H1 (cell line): ENCODE measurements at regions not wholly inside any gene's neighbourhood (a gene's known extent, or its start where the extent isn't known, plus 50 kb on each side); places are given as distances from the start of the nearest gene placed in this dataset.

ENCODE experiments used
- CEBPB ChIP-seq: IDR thresholded peaks from 2 replicates; pipeline ENCODE4 v1.6.1; 2012; ENCODE audit warnings: low read depth, low read length
- EZH2 ChIP-seq: fragments of 200-600 bp; sonication (generic); IDR thresholded peaks from 2 replicates; pipeline ENCODE4 v1.7.1; 2012; ENCODE audit warnings: low read depth, mild to moderate bottlenecking, moderate library complexity, low read length, inconsistent platforms; ENCODE audit not compliant: severe bottlenecking
- POLR2A ChIP-seq, 2 experiments: IDR thresholded peaks; 1 replicate in 1 of 2; 2 replicates in 1 of 2; pipeline ENCODE4 v1.6.1; 2011; ENCODE audit warnings: low read depth in 2 of 2, low read length in 2 of 2, mild to moderate bottlenecking in 2 of 2; ENCODE audit errors: control extremely low read depth in 1 of 2
- TF ChIP-seq, protein P1 (sequence below): IDR thresholded peaks from 2 replicates; pipeline ENCODE4 v1.6.1; 2012; ENCODE audit warnings: inconsistent platforms
- TF ChIP-seq, protein P2 (sequence below), 3 experiments: IDR thresholded peaks; 1 replicate in 2 of 3; 2 replicates in 1 of 3; pipeline versions ENCODE4 v1.5.1 to v1.6.1; 2011; ENCODE audit warnings: low read length in 3 of 3, mild to moderate bottlenecking in 3 of 3, inconsistent platforms in 2 of 3, low read depth in 1 of 3, moderate library complexity in 1 of 3; ENCODE audit not compliant: insufficient read depth in 1 of 3; ENCODE audit errors: control extremely low read depth in 1 of 3

DNA sequence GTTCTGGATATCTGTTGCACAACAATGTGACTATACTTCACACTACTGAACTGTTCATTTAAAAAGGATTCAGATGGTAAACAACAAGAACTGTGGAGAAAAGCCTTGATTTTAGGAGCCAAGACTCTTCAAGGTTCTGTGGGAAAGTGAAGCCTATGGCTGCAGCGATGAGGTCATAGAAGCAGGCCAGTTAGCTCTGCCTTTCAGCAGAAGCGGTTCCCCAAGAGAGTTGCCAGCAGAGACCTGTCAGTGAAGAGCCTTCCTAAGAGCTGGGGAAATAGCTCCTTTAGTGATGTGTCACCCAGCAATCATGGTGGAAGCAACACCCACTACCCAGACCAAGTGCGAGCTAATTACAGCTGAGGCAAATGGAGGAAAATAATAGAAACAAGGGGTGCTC lies 346.5 kb upstream of the ETAA1 start:
- TF ChIP-seq, protein P1, sequence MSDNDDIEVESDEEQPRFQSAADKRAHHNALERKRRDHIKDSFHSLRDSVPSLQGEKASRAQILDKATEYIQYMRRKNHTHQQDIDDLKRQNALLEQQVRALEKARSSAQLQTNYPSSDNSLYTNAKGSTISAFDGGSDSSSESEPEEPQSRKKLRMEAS = no peak
- TF ChIP-seq, protein P2, sequence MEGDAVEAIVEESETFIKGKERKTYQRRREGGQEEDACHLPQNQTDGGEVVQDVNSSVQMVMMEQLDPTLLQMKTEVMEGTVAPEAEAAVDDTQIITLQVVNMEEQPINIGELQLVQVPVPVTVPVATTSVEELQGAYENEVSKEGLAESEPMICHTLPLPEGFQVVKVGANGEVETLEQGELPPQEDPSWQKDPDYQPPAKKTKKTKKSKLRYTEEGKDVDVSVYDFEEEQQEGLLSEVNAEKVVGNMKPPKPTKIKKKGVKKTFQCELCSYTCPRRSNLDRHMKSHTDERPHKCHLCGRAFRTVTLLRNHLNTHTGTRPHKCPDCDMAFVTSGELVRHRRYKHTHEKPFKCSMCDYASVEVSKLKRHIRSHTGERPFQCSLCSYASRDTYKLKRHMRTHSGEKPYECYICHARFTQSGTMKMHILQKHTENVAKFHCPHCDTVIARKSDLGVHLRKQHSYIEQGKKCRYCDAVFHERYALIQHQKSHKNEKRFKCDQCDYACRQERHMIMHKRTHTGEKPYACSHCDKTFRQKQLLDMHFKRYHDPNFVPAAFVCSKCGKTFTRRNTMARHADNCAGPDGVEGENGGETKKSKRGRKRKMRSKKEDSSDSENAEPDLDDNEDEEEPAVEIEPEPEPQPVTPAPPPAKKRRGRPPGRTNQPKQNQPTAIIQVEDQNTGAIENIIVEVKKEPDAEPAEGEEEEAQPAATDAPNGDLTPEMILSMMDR (IDR thresholded peaks at IDR 0.05; ENCODE audit: control extremely low read depth in 1 of 3, insufficient read depth in 1 of 3, low read depth in 1 of 3, low read length in 3 of 3) = no peak
- TF ChIP-seq CEBPB = no peak
- TF ChIP-seq EZH2 = no peak
- TF ChIP-seq POLR2A (IDR thresholded peaks at IDR 0.05; ENCODE audit: control extremely low read depth in 1 of 2, low read depth in 2 of 2, low read length in 2 of 2) = no peak
